ENCODE measurements at regions not wholly inside any gene's neighbourhood (a gene's known extent, or its start where the extent isn't known, plus 50 kb on each side); places are given as distances from the start of the nearest gene placed in this dataset.

DNA sequence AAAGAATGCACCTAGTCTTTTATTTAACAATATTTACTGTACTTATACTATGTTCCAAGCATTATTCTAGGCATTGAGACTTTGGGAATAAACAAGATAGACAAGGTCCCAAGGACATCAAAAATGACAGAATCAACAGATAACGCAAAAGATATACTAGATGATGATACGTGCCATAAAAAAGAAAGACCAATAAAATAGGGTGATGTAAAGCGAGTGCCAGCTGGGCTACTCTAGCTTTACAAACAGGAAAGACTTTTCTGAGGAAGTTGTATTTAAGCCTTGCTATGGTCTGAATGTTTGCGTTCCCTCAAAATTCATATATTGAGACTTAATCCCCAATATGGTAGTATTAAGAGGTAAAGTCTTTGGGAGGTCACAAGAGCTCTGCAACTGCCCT is 310.2 kb upstream of the RGMB start:
- Histone ChIP-seq H3K4me1 (ENCODE audit: control insufficient read depth in 2 of 2, insufficient read depth in 2 of 2, low read length in 2 of 2) (peaks cover 4% of the 10 kb centered on the region in 2 donors), H3K79me2 (ENCODE audit: control insufficient read depth, insufficient read depth, low read length) (no peaks in the 10 kb centered on the region), H2AFZ (ENCODE audit: insufficient read depth, low read depth, low read length, poor library complexity, severe bottlenecking) (no peak overlapping the region), H3K4me2 (replicated peaks; ENCODE audit: low read depth, low read length, poor library complexity, severe bottlenecking) (no peak overlapping the region), H3K27me3 (replicated peaks in 1 of 4; ENCODE audit: control extremely low read depth in 1 of 4, control insufficient read depth in 3 of 4, insufficient read depth in 4 of 4, low read length in 3 of 4) (no peaks in the 10 kb centered on the region), H3K36me3 (replicated peaks in 1 of 2; ENCODE audit: control extremely low read depth in 1 of 2, control insufficient read depth in 1 of 2, extremely low read depth in 1 of 2, insufficient read depth in 2 of 2, low read length in 1 of 2) (no peaks in the 10 kb centered on the region), H3K27ac (ENCODE audit: low read length in 2 of 2) (no peak overlapping the region), H4K20me1 (ENCODE audit: control insufficient read depth, insufficient read depth, low read length, poor library complexity, severe bottlenecking) (no peaks in the 10 kb centered on the region), H3K4me3 (ENCODE audit: control extremely low read depth in 1 of 5, extremely low read depth in 1 of 5, insufficient read depth in 1 of 5, low read depth in 2 of 5, low read length in 4 of 5) (no peak overlapping the region), H3K9me3 (ENCODE audit: control extremely low read depth in 1 of 3, control insufficient read depth in 2 of 3, insufficient read depth in 1 of 3, low read length in 2 of 3) (no peaks in the 10 kb centered on the region), H3K9ac (ENCODE audit: low read length) (no peak overlapping the region)
- Mint-ChIP-seq H3K4me1 (peaks cover 13% of the 10 kb centered on the region), H3K9me3 (ENCODE audit: insufficient read depth) (peaks cover 3% of the 10 kb centered on the region), H3K27ac (no peak overlapping the region), H3K27me3 (no peaks in the 10 kb centered on the region), H3K4me3 (no peak overlapping the region)
- intact Hi-C loops (cut with micrococcal nuclease): no loop called here
- DNase-seq (no peak), ATAC-seq (ENCODE audit: low read depth) (no peak)
- ChIA-PET CTCF (interaction anchor here (0.7 kb wide), 1 partner anchor 8 kb away, joined by 3 read pairs; no protein-coding TSS in a partner anchor), POLR2A (no interaction called here)
- no peak for TF ChIP-seq EZH2 (IDR thresholded peaks at IDR 0.05; ENCODE audit: borderline replicate concordance, insufficient read depth, low read depth, low read length, poor library complexity, severe bottlenecking)
- TF ChIP-seq, protein P1, sequence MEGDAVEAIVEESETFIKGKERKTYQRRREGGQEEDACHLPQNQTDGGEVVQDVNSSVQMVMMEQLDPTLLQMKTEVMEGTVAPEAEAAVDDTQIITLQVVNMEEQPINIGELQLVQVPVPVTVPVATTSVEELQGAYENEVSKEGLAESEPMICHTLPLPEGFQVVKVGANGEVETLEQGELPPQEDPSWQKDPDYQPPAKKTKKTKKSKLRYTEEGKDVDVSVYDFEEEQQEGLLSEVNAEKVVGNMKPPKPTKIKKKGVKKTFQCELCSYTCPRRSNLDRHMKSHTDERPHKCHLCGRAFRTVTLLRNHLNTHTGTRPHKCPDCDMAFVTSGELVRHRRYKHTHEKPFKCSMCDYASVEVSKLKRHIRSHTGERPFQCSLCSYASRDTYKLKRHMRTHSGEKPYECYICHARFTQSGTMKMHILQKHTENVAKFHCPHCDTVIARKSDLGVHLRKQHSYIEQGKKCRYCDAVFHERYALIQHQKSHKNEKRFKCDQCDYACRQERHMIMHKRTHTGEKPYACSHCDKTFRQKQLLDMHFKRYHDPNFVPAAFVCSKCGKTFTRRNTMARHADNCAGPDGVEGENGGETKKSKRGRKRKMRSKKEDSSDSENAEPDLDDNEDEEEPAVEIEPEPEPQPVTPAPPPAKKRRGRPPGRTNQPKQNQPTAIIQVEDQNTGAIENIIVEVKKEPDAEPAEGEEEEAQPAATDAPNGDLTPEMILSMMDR (IDR thresholded peaks at IDR 0.05): no peak
- WGBS (ENCODE audit: insufficient coverage): no CpG with 5 or more reads among the region's 4 CpGs

DNA sequence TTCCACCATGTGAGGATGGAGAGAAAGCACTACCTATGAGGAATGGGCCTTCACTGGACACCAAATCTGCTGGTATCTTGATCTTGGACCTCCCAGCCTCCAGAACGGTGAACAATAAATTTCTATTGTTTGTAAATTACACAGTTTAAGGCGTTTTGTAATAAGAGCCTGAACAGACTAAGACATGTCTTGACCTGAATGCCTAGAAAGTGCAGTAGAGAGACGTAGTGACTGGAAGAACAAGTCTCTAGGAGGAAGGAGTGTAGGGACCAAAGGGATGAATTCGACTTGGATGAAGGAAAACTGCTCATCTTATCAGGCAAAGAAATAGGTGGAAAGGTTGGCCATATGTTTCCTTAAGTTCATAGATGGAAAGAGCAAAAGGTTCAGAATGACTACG is 309.8 kb upstream of the RGMB start:
- H3K9me3 Mint-ChIP-seq (ENCODE audit: insufficient read depth): peaks cover 3% of the 10 kb centered on the region
- ChIA-PET CTCF (interaction anchor here (0.7 kb wide), 1 partner anchor 9 kb away, joined by 3 read pairs; no protein-coding TSS in a partner anchor), POLR2A (no interaction called here)
- H3K27me3 ChIP-seq (replicated peaks in 1 of 4; ENCODE audit: control extremely low read depth in 1 of 4, control insufficient read depth in 3 of 4, insufficient read depth in 4 of 4, low read length in 3 of 4): no peaks in the 10 kb centered on the region
- peaks cover 13% of the 10 kb centered on the region for H3K4me1 Mint-ChIP-seq
- ATAC-seq (ENCODE audit: low read depth) (no peak), DNase-seq (no peak)
- no peaks in the 10 kb centered on the region for H3K27me3 Mint-ChIP-seq
- H3K9me3 ChIP-seq (ENCODE audit: control extremely low read depth in 1 of 3, control insufficient read depth in 2 of 3, insufficient read depth in 1 of 3, low read length in 2 of 3): no peaks in the 10 kb centered on the region
- H3K79me2 ChIP-seq (ENCODE audit: control insufficient read depth, insufficient read depth, low read length): no peaks in the 10 kb centered on the region
- no peak overlapping the region for H3K4me3 ChIP-seq (ENCODE audit: control extremely low read depth in 1 of 5, extremely low read depth in 1 of 5, insufficient read depth in 1 of 5, low read depth in 2 of 5, low read length in 4 of 5)
- no peak for TF ChIP-seq EZH2 (IDR thresholded peaks at IDR 0.05; ENCODE audit: borderline replicate concordance, insufficient read depth, low read depth, low read length, poor library complexity, severe bottlenecking)
- TF ChIP-seq, protein P1 (IDR thresholded peaks at IDR 0.05): no peak
- no peak overlapping the region for H3K27ac ChIP-seq (ENCODE audit: low read length in 2 of 2)
- H4K20me1 ChIP-seq (ENCODE audit: control insufficient read depth, insufficient read depth, low read length, poor library complexity, severe bottlenecking): no peaks in the 10 kb centered on the region
- no peak overlapping the region for H3K4me2 ChIP-seq (replicated peaks; ENCODE audit: low read depth, low read length, poor library complexity, severe bottlenecking)
- no peak overlapping the region for H3K27ac Mint-ChIP-seq
- no peak overlapping the region for H3K9ac ChIP-seq (ENCODE audit: low read length)
- 69% methylated on average over 3 of the region's 5 CpGs for WGBS (ENCODE audit: insufficient coverage)
- no peak overlapping the region for H3K4me3 Mint-ChIP-seq
- peaks cover 4% of the 10 kb centered on the region in 2 donors for H3K4me1 ChIP-seq (ENCODE audit: control insufficient read depth in 2 of 2, insufficient read depth in 2 of 2, low read length in 2 of 2)
- intact Hi-C loops (cut with micrococcal nuclease): no loop called here
- H2AFZ ChIP-seq (ENCODE audit: insufficient read depth, low read depth, low read length, poor library complexity, severe bottlenecking): no peak overlapping the region
- H3K36me3 ChIP-seq (replicated peaks in 1 of 2; ENCODE audit: control extremely low read depth in 1 of 2, control insufficient read depth in 1 of 2, extremely low read depth in 1 of 2, insufficient read depth in 2 of 2, low read length in 1 of 2): no peaks in the 10 kb centered on the region
